ENCODE measurements at regions not wholly inside any gene's neighbourhood (a gene's known extent, or its start where the extent isn't known, plus 50 kb on each side); places are given as distances from the start of the nearest gene placed in this dataset.

- TF ChIP-seq POLR2AphosphoS5 (IDR thresholded peaks at IDR 0.05) (no peak), CTCF (IDR thresholded peaks at IDR 0.05) (no peak), POLR2A (IDR thresholded peaks at IDR 0.05) (no peak)
These were observed 175.9 kb upstream of the GHITM start for GRCh38 chr10:83963446-83963845.

Measured in prostate gland (tissue), 2 donors.